K562 (cell line): ENCODE measurements at regions not wholly inside any gene's neighbourhood (a gene's known extent, or its start where the extent isn't known, plus 50 kb on each side); places are given as distances from the start of the nearest gene placed in this dataset.

Source experiments
- ARID2 ChIP-seq: fragments of 450-650 bp; IDR thresholded peaks from 2 replicates; pipeline ENCODE4 v1.6.1; 2017; ENCODE audit warnings: antibody characterized with exemption, mild to moderate bottlenecking
- BACH1 ChIP-seq: fragments of 200-800 bp; sonication (Bioruptor generic); IDR thresholded peaks from 2 replicates; pipeline ENCODE4 v1.6.1; 2016; ENCODE audit warnings: missing genetic modification characterization, missing compliant biosample characterization
- CBFA2T3 ChIP-seq: fragments of 450-650 bp; IDR thresholded peaks from 2 replicates; pipeline ENCODE4 v1.6.1; 2017
- IFI16 ChIP-seq: fragments of 250-450 bp; sonication (Bioruptor Pico); IDR thresholded peaks from 2 replicates; pipeline ENCODE4 v2.1.2; 2022; ENCODE audit warnings: mild to moderate bottlenecking, inconsistent platforms
- MEF2A ChIP-seq: IDR thresholded peaks from 2 replicates; pipeline ENCODE4 v1.6.1; 2011; ENCODE audit warnings: low read depth, mild to moderate bottlenecking, low read length, moderate library complexity; ENCODE audit not compliant: control insufficient read depth
- NR2C1 ChIP-seq, 2 experiments: fragments of 450-650 bp; IDR thresholded peaks; 2 replicates each; pipeline ENCODE4 v1.6.1; 2017; ENCODE audit warnings: mild to moderate bottlenecking in 2 of 2, antibody characterized with exemption in 1 of 2, inconsistent platforms in 1 of 2, missing compliant biosample characterization in 1 of 2, missing genetic modification characterization in 1 of 2
- NRF1 ChIP-seq, 2 experiments: fragments of 450-650 bp; IDR thresholded peaks in 1 of 2; conservative IDR thresholded peaks in 1 of 2; 2 replicates each; pipeline ENCODE4 v1.6.1; 2014; ENCODE audit warnings: mild to moderate bottlenecking in 2 of 2
- SIN3B ChIP-seq: fragments of 450-650 bp; IDR thresholded peaks from 2 replicates; pipeline ENCODE4 v1.6.1; 2017; ENCODE audit warnings: low read depth, mild to moderate bottlenecking, moderate library complexity
- SMC3 ChIP-seq: conservative IDR thresholded peaks from 2 replicates; pipeline ENCODE4 v1.6.1; 2011; ENCODE audit warnings: low read depth, low read length, improper control_type of control experiment; ENCODE audit not compliant: insufficient read depth
- SREBF2 ChIP-seq: sonication (generic); formaldehyde crosslinking; IDR thresholded peaks from 2 replicates; pipeline ENCODE4 v1.4.0; 2020; ENCODE audit warnings: mild to moderate bottlenecking, missing genetic modification reagents
- SRF ChIP-seq, 2 experiments: fragments of 250-450, 450-650 bp in 1 of 2; sonication (Bioruptor Pico) in 1 of 2; sonication (generic) in 1 of 2; formaldehyde crosslinking; IDR thresholded peaks; 2 replicates each; pipeline versions ENCODE4 v1.5.0 to v1.5.1; 2020 to 2022; ENCODE audit warnings: mild to moderate bottlenecking in 1 of 2, missing genetic modification reagents in 1 of 2
- STAG1 ChIP-seq: sonication (generic); formaldehyde crosslinking; IDR thresholded peaks from 2 replicates; pipeline ENCODE4 v1.5.0; 2020; ENCODE audit warnings: missing genetic modification reagents, borderline replicate concordance
- ZNF24 ChIP-seq: fragments of 450-650 bp; IDR thresholded peaks from 2 replicates; pipeline ENCODE4 v1.6.1; 2016
- ZNF324 ChIP-seq: fragments of 250-450 bp; sonication (Bioruptor Pico); IDR thresholded peaks from 2 replicates; pipeline ENCODE4 v1.4.0; 2020; ENCODE audit warnings: mild to moderate bottlenecking
- ZNF668 ChIP-seq: fragments of 250-450 bp; sonication (Bioruptor Pico); IDR thresholded peaks from 2 replicates; pipeline ENCODE4 v1.8.0; 2022; ENCODE audit warnings: mild to moderate bottlenecking, inconsistent platforms
- TF ChIP-seq, protein P1 (sequence below), 2 experiments: fragments of 450-650 bp; conservative IDR thresholded peaks; 2 replicates each; pipeline ENCODE4 v1.6.1; 2017; ENCODE audit warnings: mild to moderate bottlenecking in 2 of 2, moderate library complexity in 2 of 2
- TF ChIP-seq, protein P2 (sequence below): sonication (generic); formaldehyde crosslinking; IDR thresholded peaks from 2 replicates; pipeline ENCODE4 v1.8.0; 2022; ENCODE audit warnings: mild to moderate bottlenecking, missing genetic modification reagents, borderline replicate concordance
- TF ChIP-seq, protein P3 (sequence below): fragments of 450-650 bp; IDR thresholded peaks from 2 replicates; pipeline ENCODE4 v1.6.1; 2017; ENCODE audit warnings: mild to moderate bottlenecking, moderate library complexity
- TF ChIP-seq, protein P4 (sequence below): sonication (generic); formaldehyde crosslinking; IDR thresholded peaks from 2 replicates; pipeline ENCODE4 v1.8.1; 2023; ENCODE audit warnings: mild to moderate bottlenecking, missing genetic modification reagents
- TF ChIP-seq, protein P5 (sequence below): fragments of 250-450 bp; sonication (Bioruptor Pico); IDR thresholded peaks from 2 replicates; pipeline ENCODE4 v1.9.0; 2021; ENCODE audit warnings: mild to moderate bottlenecking

DNA sequence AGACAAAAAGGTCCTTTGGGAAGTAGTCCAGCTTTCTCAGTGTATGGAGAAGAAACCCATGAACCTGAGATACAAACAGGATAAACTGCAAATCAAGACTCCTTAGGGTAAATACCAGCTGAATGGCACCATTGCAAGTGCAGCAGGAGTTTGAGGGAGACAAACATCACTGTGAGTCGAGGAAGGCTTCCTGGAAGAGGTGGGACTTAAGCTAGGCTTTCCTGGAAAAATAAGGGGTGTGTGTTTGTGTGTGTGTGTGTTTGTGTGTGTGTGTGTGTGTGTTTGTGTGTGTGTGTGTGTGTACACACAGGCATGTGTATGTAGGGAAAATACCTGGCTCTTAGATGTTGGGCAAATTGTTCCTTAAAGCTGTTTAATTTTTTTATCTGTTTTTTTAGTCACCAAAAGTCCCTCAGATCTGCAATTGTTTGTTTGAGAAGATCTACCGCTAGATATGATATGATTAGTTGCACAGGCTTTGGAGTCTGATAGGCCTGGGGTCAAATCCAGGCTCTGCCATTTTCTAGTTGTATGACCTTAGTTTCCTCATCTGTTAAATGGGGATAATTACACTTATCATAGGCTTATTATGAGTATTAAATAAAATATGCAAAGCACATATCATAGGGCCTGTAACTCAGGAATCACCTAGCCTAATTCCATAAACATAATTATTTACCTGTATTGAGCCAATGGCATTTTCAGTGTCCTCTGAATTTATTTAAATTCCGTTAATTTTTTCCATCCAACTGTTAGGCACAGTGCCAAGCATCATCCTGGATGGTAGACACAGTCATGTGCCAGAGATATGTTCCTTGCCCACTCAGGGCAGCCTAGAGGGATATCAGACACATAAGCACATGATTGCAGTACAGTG lies 85.6 kb upstream of the EED start (continued):
- TF ChIP-seq, protein P1, sequence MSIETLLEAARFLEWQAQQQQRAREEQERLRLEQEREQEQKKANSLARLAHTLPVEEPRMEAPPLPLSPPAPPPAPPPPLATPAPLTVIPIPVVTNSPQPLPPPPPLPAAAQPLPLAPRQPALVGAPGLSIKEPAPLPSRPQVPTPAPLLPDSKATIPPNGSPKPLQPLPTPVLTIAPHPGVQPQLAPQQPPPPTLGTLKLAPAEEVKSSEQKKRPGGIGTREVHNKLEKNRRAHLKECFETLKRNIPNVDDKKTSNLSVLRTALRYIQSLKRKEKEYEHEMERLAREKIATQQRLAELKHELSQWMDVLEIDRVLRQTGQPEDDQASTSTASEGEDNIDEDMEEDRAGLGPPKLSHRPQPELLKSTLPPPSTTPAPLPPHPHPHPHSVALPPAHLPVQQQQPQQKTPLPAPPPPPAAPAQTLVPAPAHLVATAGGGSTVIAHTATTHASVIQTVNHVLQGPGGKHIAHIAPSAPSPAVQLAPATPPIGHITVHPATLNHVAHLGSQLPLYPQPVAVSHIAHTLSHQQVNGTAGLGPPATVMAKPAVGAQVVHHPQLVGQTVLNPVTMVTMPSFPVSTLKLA (conservative IDR thresholded peaks at IDR 0.05), result peak; percentile 62 to 75; a peak in 3 of 4 replicates
- TF ChIP-seq NRF1 (conservative IDR thresholded peaks at IDR 0.05 in 1 of 2, IDR thresholded peaks at IDR 0.05 in 1 of 2) (no peak), STAG1 (no peak), SRF (CRISPR knock-in tag; IDR thresholded peaks at IDR 0.05) (no peak), ZNF324 (CRISPR knock-in tag) (no peak), CBFA2T3 (peak; percentile 57), MEF2A (no peak), BACH1 (tag) (no peak), ZNF668 (CRISPR knock-in tag) (no peak), NR2C1 (IDR thresholded peaks at IDR 0.05) (peak; percentile 29; the same call in 1 of the 2 replicates), NR2C1 (tag; IDR thresholded peaks at IDR 0.05) (no peak; the same call in 1 of the 2 replicates), ARID2 (no peak), IFI16 (CRISPR knock-in tag) (no peak), ZNF24 (no peak), SIN3B (no peak), SREBF2 (CRISPR knock-in tag) (no peak), SMC3 (no peak)
- TF ChIP-seq, protein P2, sequence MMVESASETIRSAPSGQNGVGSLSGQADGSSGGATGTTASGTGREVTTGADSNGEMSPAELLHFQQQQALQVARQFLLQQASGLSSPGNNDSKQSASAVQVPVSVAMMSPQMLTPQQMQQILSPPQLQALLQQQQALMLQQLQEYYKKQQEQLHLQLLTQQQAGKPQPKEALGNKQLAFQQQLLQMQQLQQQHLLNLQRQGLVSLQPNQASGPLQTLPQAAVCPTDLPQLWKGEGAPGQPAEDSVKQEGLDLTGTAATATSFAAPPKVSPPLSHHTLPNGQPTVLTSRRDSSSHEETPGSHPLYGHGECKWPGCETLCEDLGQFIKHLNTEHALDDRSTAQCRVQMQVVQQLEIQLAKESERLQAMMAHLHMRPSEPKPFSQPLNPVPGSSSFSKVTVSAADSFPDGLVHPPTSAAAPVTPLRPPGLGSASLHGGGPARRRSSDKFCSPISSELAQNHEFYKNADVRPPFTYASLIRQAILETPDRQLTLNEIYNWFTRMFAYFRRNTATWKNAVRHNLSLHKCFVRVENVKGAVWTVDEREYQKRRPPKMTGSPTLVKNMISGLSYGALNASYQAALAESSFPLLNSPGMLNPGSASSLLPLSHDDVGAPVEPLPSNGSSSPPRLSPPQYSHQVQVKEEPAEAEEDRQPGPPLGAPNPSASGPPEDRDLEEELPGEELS (CRISPR knock-in tag), result no peak
- TF ChIP-seq, protein P3, sequence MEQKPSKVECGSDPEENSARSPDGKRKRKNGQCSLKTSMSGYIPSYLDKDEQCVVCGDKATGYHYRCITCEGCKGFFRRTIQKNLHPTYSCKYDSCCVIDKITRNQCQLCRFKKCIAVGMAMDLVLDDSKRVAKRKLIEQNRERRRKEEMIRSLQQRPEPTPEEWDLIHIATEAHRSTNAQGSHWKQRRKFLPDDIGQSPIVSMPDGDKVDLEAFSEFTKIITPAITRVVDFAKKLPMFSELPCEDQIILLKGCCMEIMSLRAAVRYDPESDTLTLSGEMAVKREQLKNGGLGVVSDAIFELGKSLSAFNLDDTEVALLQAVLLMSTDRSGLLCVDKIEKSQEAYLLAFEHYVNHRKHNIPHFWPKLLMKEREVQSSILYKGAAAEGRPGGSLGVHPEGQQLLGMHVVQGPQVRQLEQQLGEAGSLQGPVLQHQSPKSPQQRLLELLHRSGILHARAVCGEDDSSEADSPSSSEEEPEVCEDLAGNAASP, result no peak
- TF ChIP-seq, protein P4, sequence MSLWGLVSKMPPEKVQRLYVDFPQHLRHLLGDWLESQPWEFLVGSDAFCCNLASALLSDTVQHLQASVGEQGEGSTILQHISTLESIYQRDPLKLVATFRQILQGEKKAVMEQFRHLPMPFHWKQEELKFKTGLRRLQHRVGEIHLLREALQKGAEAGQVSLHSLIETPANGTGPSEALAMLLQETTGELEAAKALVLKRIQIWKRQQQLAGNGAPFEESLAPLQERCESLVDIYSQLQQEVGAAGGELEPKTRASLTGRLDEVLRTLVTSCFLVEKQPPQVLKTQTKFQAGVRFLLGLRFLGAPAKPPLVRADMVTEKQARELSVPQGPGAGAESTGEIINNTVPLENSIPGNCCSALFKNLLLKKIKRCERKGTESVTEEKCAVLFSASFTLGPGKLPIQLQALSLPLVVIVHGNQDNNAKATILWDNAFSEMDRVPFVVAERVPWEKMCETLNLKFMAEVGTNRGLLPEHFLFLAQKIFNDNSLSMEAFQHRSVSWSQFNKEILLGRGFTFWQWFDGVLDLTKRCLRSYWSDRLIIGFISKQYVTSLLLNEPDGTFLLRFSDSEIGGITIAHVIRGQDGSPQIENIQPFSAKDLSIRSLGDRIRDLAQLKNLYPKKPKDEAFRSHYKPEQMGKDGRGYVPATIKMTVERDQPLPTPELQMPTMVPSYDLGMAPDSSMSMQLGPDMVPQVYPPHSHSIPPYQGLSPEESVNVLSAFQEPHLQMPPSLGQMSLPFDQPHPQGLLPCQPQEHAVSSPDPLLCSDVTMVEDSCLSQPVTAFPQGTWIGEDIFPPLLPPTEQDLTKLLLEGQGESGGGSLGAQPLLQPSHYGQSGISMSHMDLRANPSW (CRISPR knock-in tag), result no peak
- TF ChIP-seq, protein P5, sequence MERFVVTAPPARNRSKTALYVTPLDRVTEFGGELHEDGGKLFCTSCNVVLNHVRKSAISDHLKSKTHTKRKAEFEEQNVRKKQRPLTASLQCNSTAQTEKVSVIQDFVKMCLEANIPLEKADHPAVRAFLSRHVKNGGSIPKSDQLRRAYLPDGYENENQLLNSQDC (CRISPR knock-in tag), result no peak
